NOMO-1 treated with DMSO at 0.1 percent for 48 hours (cell line): ENCODE measurements at regions not wholly inside any gene's neighbourhood (a gene's known extent, or its start where the extent isn't known, plus 50 kb on each side); places are given as distances from the start of the nearest gene placed in this dataset.

Experiments used
- DNase-seq: peaks from one replicate; lab custom pipeline; 2025; ENCODE audit not compliant: unreplicated experiment; lab: John Stamatoyannopoulos, UW

- DNase-seq: no peak
Measured at GRCh38 chr7:21214657-21215056, 213.2 kb upstream of the SP4 start.

- DNase-seq: no peak
Measured at GRCh38 chr7:21215307-21215706, 212.6 kb upstream of the SP4 start.

- no peak for DNase-seq
Measured at GRCh38 chr7:21217365-21217764, 210.5 kb upstream of the SP4 start.

GRCh38 chr7:21218155-21218554 is 209.7 kb upstream of the SP4 start:
- no peak for DNase-seq

- no peak for DNase-seq
Measured at GRCh38 chr7:21221130-21221529, 206.8 kb upstream of the SP4 start.

- DNase-seq: no peak
Measured at GRCh38 chr7:21238400-21239116, 189.3 kb upstream of the SP4 start.

GRCh38 chr7:21243265-21243664 is 184.6 kb upstream of the SP4 start:
- no peak for DNase-seq

GRCh38 chr7:21251151-21251800 is 176.6 kb upstream of the SP4 start:
- DNase-seq: no peak

GRCh38 chr7:21253740-21254687 is 173.9 kb upstream of the SP4 start:
- peak; percentile 58 for DNase-seq

GRCh38 chr7:21256310-21256877 is 171.5 kb upstream of the SP4 start:
- DNase-seq: peak; percentile 40

GRCh38 chr7:21260939-21261338 is 166.9 kb upstream of the SP4 start:
- no peak for DNase-seq

GRCh38 chr7:21261627-21262594 is 166.0 kb upstream of the SP4 start:
- peak; percentile 43 for DNase-seq

- no peak for DNase-seq
Measured at GRCh38 chr7:21269021-21269420, 158.9 kb upstream of the SP4 start.

- no peak for DNase-seq
Measured at GRCh38 chr7:21276471-21277035, 151.3 kb upstream of the SP4 start.

GRCh38 chr7:21278944-21279343 is 148.9 kb upstream of the SP4 start:
- no peak for DNase-seq

- peak; percentile 81 for DNase-seq
Measured at GRCh38 chr7:21281193-21281592, 146.7 kb upstream of the SP4 start.

GRCh38 chr7:21293771-21294170 is 134.1 kb upstream of the SP4 start:
- no peak for DNase-seq

- DNase-seq: no peak
Measured at GRCh38 chr7:21299766-21300165, 128.1 kb upstream of the SP4 start.

- no peak for DNase-seq
Measured at GRCh38 chr7:21300692-21301091, 127.2 kb upstream of the SP4 start.
